ENCODE measurements at regions not wholly inside any gene's neighbourhood (a gene's known extent, or its start where the extent isn't known, plus 50 kb on each side); places are given as distances from the start of the nearest gene placed in this dataset.

GRCh38 chr1:95449516-95449915 is 215.5 kb downstream of the RWDD3 start:
- no peaks in the 10 kb centered on the region for H3K9me3 ChIP-seq (ENCODE audit: low read depth, low read length)
- H3K36me3 ChIP-seq (ENCODE audit: insufficient read depth, low read length) = no peaks in the 10 kb centered on the region
- H3K9ac ChIP-seq (ENCODE audit: insufficient read length) = no peak overlapping the region
- no peak for DNase-seq (ENCODE audit: low read depth, low spot score)
- no peak overlapping the region for H3K27ac ChIP-seq
- H3K4me3 ChIP-seq = no peak overlapping the region
- no peak for TF ChIP-seq FOXP2 (optimal IDR thresholded peaks at IDR 0.05; ENCODE audit: control extremely low read depth, extremely low read length, insufficient read depth)
- no peak for TF ChIP-seq EZH2 (IDR thresholded peaks at IDR 0.05)
- TF ChIP-seq POLR2AphosphoS5 (IDR thresholded peaks at IDR 0.05; ENCODE audit: borderline replicate concordance, low read depth, low read length) = no peak

GRCh38 chr1:95451054-95451453 is 217.0 kb downstream of the RWDD3 start:
- H3K4me3 ChIP-seq = no peak overlapping the region
- no peaks in the 10 kb centered on the region for H3K9me3 ChIP-seq (ENCODE audit: low read depth, low read length)
- H3K36me3 ChIP-seq (ENCODE audit: insufficient read depth, low read length) = no peaks in the 10 kb centered on the region
- no peak for DNase-seq (ENCODE audit: low read depth, low spot score)
- H3K27ac ChIP-seq = no peak overlapping the region
- no peak for TF ChIP-seq FOXP2 (optimal IDR thresholded peaks at IDR 0.05; ENCODE audit: control extremely low read depth, extremely low read length, insufficient read depth)
- no peak for TF ChIP-seq POLR2AphosphoS5 (IDR thresholded peaks at IDR 0.05; ENCODE audit: borderline replicate concordance, low read depth, low read length)
- TF ChIP-seq EZH2 (IDR thresholded peaks at IDR 0.05) = no peak
- H3K9ac ChIP-seq (ENCODE audit: insufficient read length) = no peak overlapping the region

GRCh38 chr1:95451904-95452303 is 217.9 kb downstream of the RWDD3 start:
- Histone ChIP-seq H3K36me3 (ENCODE audit: insufficient read depth, low read length) (no peaks in the 10 kb centered on the region), H3K27ac (no peak overlapping the region), H3K4me3 (no peak overlapping the region), H3K9ac (ENCODE audit: insufficient read length) (no peak overlapping the region), H3K9me3 (ENCODE audit: low read depth, low read length) (no peaks in the 10 kb centered on the region)
- TF ChIP-seq EZH2 (IDR thresholded peaks at IDR 0.05) (no peak), FOXP2 (optimal IDR thresholded peaks at IDR 0.05; ENCODE audit: control extremely low read depth, extremely low read length, insufficient read depth) (no peak)
- DNase-seq (ENCODE audit: low read depth, low spot score) = no peak

- H3K4me3 ChIP-seq = no peak overlapping the region
- TF ChIP-seq FOXP2 (optimal IDR thresholded peaks at IDR 0.05; ENCODE audit: control extremely low read depth, extremely low read length, insufficient read depth) (no peak), EZH2 (IDR thresholded peaks at IDR 0.05) (no peak), POLR2AphosphoS5 (IDR thresholded peaks at IDR 0.05; ENCODE audit: borderline replicate concordance, low read depth, low read length) (no peak)
- H3K36me3 ChIP-seq (ENCODE audit: insufficient read depth, low read length) = no peaks in the 10 kb centered on the region
- H3K9ac ChIP-seq (ENCODE audit: insufficient read length) = no peak overlapping the region
- no peak overlapping the region for H3K27ac ChIP-seq
- no peaks in the 10 kb centered on the region for H3K9me3 ChIP-seq (ENCODE audit: low read depth, low read length)
- no peak for DNase-seq (ENCODE audit: low read depth, low spot score)
Observed at GRCh38 chr1:95453053-95453452, 219.0 kb downstream of the RWDD3 start.

GRCh38 chr1:95467036-95467435 is 233.0 kb downstream of the RWDD3 start:
- TF ChIP-seq FOXP2 (optimal IDR thresholded peaks at IDR 0.05; ENCODE audit: control extremely low read depth, extremely low read length, insufficient read depth) = no peak
- TF ChIP-seq POLR2AphosphoS5 (IDR thresholded peaks at IDR 0.05; ENCODE audit: borderline replicate concordance, low read depth, low read length) = no peak
- TF ChIP-seq EZH2 (IDR thresholded peaks at IDR 0.05) = no peak
- no peak overlapping the region for H3K27ac ChIP-seq
- H3K9ac ChIP-seq (ENCODE audit: insufficient read length) = no peak overlapping the region
- H3K9me3 ChIP-seq (ENCODE audit: low read depth, low read length) = no peaks in the 10 kb centered on the region
- H3K36me3 ChIP-seq (ENCODE audit: insufficient read depth, low read length) = no peaks in the 10 kb centered on the region
- H3K4me3 ChIP-seq = no peak overlapping the region
- DNase-seq (ENCODE audit: low read depth, low spot score) = no peak

GRCh38 chr1:95475686-95476457 is 241.9 kb downstream of the RWDD3 start:
- H3K4me3 ChIP-seq = no peak overlapping the region
- H3K27ac ChIP-seq = no peak overlapping the region
- no peaks in the 10 kb centered on the region for H3K9me3 ChIP-seq (ENCODE audit: low read depth, low read length)
- H3K36me3 ChIP-seq (ENCODE audit: insufficient read depth, low read length) = no peaks in the 10 kb centered on the region
- H3K9ac ChIP-seq (ENCODE audit: insufficient read length) = no peak overlapping the region
- DNase-seq (ENCODE audit: low read depth, low spot score) = no peak
- TF ChIP-seq FOXP2 (optimal IDR thresholded peaks at IDR 0.05; ENCODE audit: control extremely low read depth, extremely low read length, insufficient read depth) (no peak), EZH2 (IDR thresholded peaks at IDR 0.05) (no peak), POLR2AphosphoS5 (IDR thresholded peaks at IDR 0.05; ENCODE audit: borderline replicate concordance, low read depth, low read length) (no peak)

- no peak for DNase-seq (ENCODE audit: low read depth, low spot score)
- Histone ChIP-seq H3K9me3 (ENCODE audit: low read depth, low read length) (no peaks in the 10 kb centered on the region), H3K27ac (no peak overlapping the region), H3K4me3 (no peak overlapping the region), H3K36me3 (ENCODE audit: insufficient read depth, low read length) (no peaks in the 10 kb centered on the region), H3K9ac (ENCODE audit: insufficient read length) (no peak overlapping the region)
- no peak for TF ChIP-seq FOXP2 (optimal IDR thresholded peaks at IDR 0.05; ENCODE audit: control extremely low read depth, extremely low read length, insufficient read depth)
- no peak for TF ChIP-seq EZH2 (IDR thresholded peaks at IDR 0.05)
- no peak for TF ChIP-seq POLR2AphosphoS5 (IDR thresholded peaks at IDR 0.05; ENCODE audit: borderline replicate concordance, low read depth, low read length)
Observed at GRCh38 chr1:95496307-95496706, 262.3 kb downstream of the RWDD3 start.

- Histone ChIP-seq H3K36me3 (ENCODE audit: insufficient read depth, low read length) (no peaks in the 10 kb centered on the region), H3K9ac (ENCODE audit: insufficient read length) (no peak overlapping the region), H3K27ac (no peak overlapping the region), H3K9me3 (ENCODE audit: low read depth, low read length) (no peaks in the 10 kb centered on the region), H3K4me3 (no peak overlapping the region)
- peak; percentile 12 for DNase-seq (ENCODE audit: low read depth, low spot score)
- no peak for TF ChIP-seq POLR2AphosphoS5 (IDR thresholded peaks at IDR 0.05; ENCODE audit: borderline replicate concordance, low read depth, low read length)
Observed at GRCh38 chr1:95496773-95497172, 262.8 kb downstream of the RWDD3 start.

- TF ChIP-seq FOXP2 (optimal IDR thresholded peaks at IDR 0.05; ENCODE audit: control extremely low read depth, extremely low read length, insufficient read depth) (no peak), POLR2AphosphoS5 (IDR thresholded peaks at IDR 0.05; ENCODE audit: borderline replicate concordance, low read depth, low read length) (no peak), EZH2 (IDR thresholded peaks at IDR 0.05) (no peak)
- H3K36me3 ChIP-seq (ENCODE audit: insufficient read depth, low read length) = no peaks in the 10 kb centered on the region
- no peak overlapping the region for H3K27ac ChIP-seq
- no peak overlapping the region for H3K4me3 ChIP-seq
- DNase-seq (ENCODE audit: low read depth, low spot score) = no peak
- no peaks in the 10 kb centered on the region for H3K9me3 ChIP-seq (ENCODE audit: low read depth, low read length)
- no peak overlapping the region for H3K9ac ChIP-seq (ENCODE audit: insufficient read length)
Observed at GRCh38 chr1:95497566-95497965, 263.6 kb downstream of the RWDD3 start.

All from SK-N-MC (cell line).